GM18873 (cell line): ENCODE measurements at regions not wholly inside any gene's neighbourhood (a gene's known extent, or its start where the extent isn't known, plus 50 kb on each side); places are given as distances from the start of the nearest gene placed in this dataset.
"Not testable (repeated sequence)": the region's sequence is repeated elsewhere in the genome, so short reads cannot be mapped to it uniquely, and the experiment has no call there.

ENCODE experiments used
- ATAC-seq: cut with Tn5 transposase; IDR thresholded peaks from one replicate; pipeline ENCODE4 v1.9.1; 2021; ENCODE audit warnings: mild to moderate bottlenecking, moderate library complexity, moderate number of reproducible peaks; ENCODE audit not compliant: unreplicated experiment, low FRiP score

GRCh38 chr3:98644168-98644567, 50.8 kb upstream of the CPOX start:
- no peak for ATAC-seq

DNA sequence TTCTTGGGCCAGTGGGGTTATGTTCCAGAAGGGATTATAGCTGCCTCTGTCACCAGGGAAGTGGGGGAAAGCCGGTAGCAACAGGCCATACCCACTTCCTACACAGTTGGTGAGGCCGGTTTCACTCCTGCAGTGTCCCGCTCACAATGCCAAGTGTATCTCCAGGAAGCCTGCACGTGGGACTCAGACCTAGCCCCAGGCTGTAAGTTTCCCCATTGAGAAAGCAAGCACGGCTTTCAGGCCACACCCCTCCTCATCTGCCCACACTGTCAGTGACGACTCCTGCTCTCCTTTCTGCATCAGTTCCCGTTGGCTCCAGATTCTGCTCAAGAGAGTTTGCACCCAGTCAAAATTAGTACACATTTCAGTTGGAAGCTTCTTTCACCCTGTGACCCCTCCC, 51.6 kb upstream of the CPOX start:
- ATAC-seq = peak; percentile 64

- no peak for ATAC-seq
These were observed 53.3 kb upstream of the CPOX start for GRCh38 chr3:98646680-98647079.

DNA sequence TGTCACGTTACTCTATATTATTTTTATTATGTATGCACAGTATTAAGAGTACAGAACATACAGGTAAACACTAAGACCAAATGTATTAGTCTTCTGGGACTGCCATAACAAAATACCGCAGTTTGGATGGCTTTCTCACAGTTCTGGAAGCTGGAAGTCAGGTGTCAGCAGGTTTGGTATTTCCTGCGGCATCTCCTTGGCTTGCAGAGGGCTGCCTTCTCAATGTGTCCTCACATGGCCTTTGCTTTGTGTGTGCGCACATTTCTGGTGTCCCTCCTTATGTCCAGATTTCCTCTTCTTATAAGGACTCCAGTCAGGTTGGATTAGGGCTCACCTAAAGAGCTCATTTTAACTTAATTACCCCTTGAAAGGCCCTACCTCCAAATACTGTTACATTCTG, 53.8 kb upstream of the CPOX start:
- ATAC-seq = no peak

DNA sequence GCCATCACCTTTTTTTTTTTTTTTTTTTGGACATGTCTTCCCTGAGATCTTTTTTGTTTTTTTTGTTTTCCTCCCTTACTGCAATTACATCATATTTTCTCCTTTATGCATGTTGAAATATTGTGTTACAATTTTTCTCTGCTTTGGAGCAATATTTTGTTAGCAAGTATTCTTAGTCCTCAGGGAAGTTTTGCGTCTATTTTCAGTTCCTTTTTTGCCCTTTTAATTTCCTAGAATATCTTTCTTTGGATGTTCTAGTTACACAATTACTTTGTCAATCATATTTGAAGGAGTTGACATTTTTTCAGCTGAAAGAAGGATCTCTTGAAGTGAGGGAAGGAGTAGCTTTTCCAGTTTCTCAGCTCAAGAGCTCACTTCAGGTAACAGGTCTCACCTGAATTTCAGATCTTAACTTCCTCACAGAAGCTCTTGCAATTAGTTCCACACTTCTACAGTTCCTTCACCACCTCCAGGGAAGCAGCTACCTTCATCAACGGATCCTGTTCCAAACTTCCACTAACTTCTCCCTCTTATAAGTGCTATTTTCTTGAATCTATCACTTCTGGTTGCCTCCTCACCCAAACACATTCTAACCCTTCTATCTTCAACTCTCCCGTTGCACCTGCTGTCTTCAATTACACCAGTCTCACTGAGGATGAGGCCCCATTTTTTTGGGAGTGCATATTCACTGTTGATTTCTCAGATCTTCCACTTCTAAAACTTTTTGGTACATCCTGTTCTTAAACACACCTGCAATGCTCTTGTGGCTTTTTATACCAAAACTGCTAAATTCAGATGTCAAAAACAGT, 57.8 kb upstream of the CPOX start:
- no peak for ATAC-seq

DNA sequence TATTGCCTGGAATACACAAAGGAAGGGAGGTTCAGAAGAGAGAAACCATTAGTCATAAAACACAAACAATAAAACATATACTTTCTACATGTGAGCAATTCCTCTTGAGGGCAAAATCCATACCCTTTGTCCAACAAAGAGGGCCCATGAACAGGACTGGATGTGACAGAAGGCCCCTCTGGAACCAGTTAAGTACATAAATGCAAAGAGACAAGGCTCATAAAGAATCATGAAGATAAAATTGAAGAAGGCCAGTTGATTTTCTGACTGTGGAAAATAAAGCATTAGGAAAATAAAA, 58.3 kb upstream of the CPOX start:
- no peak for ATAC-seq

DNA sequence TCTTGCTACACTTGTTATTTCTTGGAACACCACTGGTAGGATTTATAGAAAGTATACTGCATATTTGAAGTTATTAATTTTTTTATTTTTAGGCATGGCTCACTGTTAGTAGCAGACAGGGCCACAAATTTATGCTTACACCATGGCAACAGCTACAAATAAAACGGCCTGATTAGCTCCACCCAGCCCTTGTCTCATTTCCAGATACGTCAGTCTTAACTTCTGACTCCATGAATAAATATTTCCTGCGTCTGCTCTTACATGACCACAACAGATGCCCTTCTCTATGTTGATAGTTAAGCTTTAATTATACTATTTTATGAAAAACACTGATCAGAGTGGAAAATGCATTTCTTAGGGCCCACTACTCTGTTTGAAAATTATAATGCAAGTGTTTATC, 62.3 kb upstream of the CPOX start:
- no peak for ATAC-seq

GRCh38 chr3:98657457-98657856, 64.0 kb upstream of the CPOX start:
- peak; percentile 92 for ATAC-seq

DNA sequence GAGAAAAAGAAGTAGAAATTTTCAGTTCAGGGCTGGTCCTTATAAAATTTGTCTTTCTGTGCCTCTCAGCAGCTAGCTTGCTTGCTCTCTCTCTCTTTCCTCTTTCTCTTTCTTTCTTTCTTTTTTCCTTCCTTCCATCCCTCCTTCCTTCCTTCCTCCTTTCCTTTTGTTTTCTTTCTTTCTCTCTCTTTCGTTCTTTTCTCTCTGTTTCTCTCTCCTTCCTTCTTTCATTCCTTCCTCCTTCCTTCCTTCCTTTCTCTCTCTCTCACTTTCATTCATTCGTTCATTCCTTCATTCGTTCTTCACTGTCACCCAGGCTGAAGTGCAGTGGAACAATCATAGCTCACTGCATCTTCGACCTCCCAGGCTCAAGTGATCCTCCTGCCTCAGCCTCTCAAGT, 69.3 kb upstream of the CPOX start:
- no peak for ATAC-seq

DNA sequence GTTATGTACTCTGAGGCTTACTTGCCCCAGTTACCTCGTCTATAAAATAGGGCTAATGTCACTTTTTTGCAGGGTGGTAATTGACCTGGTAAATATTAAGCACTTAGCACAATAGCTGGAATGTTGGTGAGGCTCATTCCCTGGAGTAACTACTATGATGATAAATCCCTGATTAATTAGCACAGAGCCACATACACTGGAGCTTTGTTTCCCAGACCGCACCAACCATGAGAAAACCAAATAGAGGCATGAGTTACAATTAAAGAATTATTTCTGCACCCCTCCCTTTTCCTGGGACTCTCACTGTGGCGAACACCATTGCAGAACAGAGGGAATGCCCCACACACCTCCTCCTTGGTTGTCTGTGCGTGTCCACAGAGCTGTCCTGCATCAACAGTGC, 76.6 kb upstream of the CPOX start:
- ATAC-seq = no peak

DNA sequence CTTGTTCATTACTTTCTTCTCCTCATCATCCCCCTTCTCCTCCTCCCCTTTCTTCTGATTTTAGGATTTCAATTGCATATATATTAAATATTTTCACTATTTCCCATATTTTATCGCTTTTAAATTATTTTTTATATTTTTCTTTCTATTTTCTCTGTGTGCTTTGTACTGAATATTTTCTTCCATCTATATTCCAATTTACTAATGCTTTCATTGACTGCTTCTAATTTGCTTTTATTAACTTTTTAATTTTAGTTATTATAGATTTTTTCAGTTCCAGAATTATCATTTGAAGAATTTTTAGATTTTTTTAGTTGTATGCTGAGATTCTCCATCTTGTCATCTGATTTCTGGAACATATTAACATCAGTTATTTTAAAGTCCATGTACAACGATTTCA, 83.2 kb upstream of the ST3GAL6 start:
- no peak for ATAC-seq

GRCh38 chr3:98680723-98681122, 82.4 kb upstream of the ST3GAL6 start:
- no peak for ATAC-seq

- ATAC-seq = no peak
These were observed 81.7 kb upstream of the ST3GAL6 start for GRCh38 chr3:98681486-98681885.

DNA sequence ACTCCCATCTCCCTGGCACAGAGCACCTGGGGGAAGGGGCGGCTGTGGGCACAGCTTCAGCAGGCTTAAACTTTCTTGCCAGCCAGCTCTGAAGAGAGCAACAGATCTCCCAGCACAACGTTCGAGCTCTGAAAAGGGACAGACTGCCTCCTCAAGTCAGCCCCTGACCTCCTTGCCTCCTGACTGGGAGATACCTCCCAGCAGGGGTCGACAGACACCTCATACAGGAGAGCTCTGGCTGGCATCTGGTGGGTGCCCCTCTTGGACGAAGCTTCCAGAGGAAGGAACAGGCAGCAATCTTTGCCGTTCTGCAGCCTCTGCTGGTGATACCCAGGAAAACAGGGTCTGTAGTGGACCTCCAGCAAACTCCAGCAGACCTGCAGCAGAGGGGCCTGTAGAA, 80.7 kb upstream of the ST3GAL6 start:
- ATAC-seq = not testable (repeated sequence)

DNA sequence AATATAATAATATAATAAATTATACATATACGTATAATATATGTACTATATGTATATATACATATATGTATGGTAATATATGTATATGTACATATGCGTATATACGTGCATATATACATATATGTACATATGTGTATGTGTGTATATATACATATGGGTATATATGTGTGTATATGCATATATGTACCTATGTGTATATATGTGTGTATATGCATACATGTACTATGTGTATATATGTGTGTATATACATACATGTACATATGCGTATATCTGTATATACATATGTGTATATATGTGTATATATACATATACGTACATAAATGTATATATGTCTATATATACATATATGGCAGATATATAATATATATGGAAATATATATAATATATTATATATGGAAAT, 74.8 kb upstream of the ST3GAL6 start:
- no peak for ATAC-seq

GRCh38 chr3:98690876-98691275, 72.3 kb upstream of the ST3GAL6 start:
- ATAC-seq = no peak

DNA sequence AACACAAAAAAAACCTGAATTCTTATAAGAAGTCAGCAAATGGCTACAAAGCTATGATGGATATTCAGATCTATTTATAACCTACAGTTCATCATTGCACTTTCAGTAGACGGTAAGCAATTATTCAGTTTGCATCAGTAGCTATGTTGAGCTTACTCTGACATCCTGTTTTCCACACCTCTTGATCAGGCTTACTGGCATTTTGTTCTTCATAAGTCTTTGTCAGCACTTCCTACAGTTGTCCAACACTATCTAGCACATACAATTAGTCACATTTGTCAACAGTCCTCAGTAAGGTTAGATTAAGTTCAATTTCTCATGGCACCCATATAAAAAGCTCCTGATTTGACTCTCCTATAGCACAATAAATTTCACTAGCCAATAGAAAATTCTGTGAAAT, 71.2 kb upstream of the ST3GAL6 start:
- no peak for ATAC-seq

DNA sequence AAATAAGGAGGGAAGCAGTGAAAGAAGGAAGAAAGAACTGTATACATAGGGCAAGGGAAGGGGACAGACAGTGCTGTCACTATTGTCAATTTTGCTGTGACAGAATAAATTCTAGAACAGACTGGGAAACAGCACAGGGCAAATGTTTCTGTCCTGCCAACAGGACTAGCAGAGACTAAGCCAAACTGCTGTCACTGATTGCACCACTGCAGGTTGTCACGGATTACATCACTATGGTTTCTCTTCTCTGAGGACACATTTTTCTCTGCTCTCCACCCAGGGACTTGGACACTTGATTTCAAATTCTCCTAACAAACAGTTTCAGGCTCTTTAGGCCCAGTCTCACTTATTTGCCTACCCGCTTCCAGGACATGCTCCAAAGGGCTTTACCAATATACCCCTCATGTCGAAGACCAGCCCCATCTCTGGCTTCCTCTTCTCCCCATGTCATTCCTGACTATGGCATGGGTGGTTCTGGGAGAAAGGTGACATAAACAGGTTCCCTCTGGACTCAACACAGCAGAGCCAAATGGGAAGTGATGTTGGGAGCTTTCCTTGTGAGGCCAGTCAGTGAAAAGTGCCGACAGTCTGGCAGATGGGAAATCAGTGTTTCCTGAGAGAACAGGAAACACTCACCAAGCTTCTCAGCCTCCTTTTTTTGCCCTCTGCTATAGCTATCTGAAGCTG, 70.2 kb upstream of the ST3GAL6 start:
- ATAC-seq = no peak

- no peak for ATAC-seq
These were observed 67.3 kb upstream of the ST3GAL6 start for GRCh38 chr3:98695796-98696195.

DNA sequence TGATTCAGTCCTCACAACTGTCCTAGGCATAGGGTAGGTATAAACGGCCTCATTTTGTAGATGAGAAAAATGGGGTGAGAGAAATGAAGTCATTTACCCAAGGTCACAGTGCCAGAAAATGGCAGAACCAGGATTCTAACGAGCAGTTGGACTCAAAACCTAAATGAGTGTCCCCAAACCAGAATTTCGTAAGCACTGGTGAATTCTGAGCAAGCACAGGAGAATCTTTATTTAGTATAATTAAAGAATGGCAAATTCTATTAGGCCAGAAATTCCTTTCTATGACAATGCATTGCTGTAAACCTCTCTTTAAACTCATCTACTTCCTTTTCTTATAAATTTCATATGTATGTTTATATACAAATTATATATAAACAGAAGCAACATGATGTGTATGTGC, 66.8 kb upstream of the ST3GAL6 start:
- not testable (repeated sequence) for ATAC-seq

GRCh38 chr3:98697225-98697624, 65.9 kb upstream of the ST3GAL6 start:
- ATAC-seq = no peak

DNA sequence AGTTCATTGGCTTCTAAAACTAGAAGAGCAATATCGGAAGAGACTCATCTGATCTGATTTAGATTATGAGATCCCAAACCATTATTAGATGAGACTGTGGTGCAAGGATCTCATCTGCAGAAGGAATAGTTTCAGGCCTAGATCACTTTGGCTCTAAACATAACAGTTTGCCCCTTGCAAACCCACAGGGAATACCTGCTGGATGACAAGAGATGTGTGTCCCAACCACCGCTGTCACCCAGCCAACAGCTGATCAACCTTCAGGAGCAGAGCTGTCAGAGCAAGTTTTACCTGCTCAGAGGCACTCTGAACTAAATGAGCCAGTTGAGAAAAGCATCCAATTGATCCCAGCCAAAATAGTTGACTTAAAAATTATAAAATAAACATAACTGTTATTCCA, 64.0 kb upstream of the ST3GAL6 start:
- ATAC-seq = no peak
